HG02642 (cell line): ENCODE measurements at regions not wholly inside any gene's neighbourhood (a gene's known extent, or its start where the extent isn't known, plus 50 kb on each side); places are given as distances from the start of the nearest gene placed in this dataset.

Experiments used
- ATAC-seq: cut with Tn5 transposase; IDR thresholded peaks from one replicate; pipeline ENCODE4 v1.9.1; 2021; ENCODE audit warnings: mild to moderate bottlenecking; ENCODE audit not compliant: unreplicated experiment, poor library complexity

DNA sequence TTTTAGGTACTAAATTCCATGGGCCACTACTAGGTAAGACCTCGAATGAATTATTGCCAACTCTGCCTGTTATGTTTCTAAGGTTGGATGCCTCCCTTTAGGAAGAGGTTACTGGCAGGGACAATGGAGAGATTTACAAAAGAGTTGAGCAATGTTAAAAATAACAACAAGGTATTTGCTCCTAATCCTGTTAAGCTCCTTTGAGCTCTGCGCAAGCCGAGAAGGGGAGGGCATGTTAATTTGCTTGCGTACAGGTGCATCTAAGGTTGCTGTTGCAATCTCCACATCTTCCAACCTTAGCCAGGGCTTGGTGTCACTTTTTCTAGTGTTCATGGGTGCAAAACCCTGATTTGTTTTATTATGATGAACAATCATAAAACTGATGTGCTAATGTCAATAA is 161.5 kb upstream of the TPM1 start:
- ATAC-seq: no peak

- ATAC-seq: no peak
Measured at GRCh38 chr15:62883938-62884479, 158.5 kb upstream of the TPM1 start.

DNA sequence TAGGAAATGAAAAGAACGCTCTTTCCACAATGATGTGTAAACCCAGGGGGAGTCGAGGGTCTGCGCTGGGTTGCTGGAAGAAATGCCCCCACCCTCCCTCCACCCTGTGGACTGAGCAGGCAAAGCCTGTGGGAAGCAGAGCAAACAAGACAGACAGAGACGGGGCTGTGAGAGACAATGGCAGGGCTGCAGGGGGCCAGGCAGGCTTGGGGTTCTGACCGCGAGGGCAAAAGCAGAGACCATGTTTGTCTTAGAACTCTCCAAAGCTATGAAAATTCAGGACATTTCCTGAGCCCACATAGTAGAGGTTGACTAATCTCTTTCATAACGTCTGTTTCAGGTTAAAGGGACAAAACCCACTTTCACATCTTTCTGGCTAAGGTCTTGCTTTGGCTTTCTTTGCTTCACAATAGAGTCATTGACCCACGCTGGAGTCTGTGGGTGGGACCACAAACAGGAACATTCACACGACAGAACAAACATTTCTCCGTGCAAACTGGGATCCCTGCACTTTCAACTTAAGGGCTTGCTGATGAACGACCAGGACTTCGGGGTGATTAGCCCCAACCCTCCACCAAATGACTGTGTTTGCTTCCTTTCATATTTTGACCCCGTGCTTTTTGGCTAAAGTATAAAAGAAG is 156.0 kb upstream of the TPM1 start:
- ATAC-seq: no peak

- no peak for ATAC-seq
Measured at GRCh38 chr15:62887113-62887570, 155.4 kb upstream of the TPM1 start.

DNA sequence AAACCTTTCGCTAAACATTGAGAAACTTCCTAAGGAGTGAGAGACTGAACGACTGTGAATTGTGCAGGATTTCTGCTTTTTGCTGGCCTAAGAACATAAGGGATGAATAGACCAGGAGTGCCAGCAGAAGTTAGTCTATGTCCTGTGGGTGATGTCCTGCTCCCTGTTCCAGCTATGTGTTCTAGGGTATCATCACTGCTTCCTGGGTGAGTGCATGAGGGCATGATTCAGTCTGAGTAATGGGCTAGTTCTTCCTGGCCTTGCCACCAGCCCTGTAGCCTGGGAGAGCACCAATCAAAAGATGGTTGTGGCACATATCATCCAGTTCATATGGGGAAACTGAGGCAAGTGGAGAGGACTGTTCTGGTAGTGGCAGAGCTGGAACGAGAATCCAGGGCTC is 153.9 kb upstream of the TPM1 start:
- no peak for ATAC-seq

DNA sequence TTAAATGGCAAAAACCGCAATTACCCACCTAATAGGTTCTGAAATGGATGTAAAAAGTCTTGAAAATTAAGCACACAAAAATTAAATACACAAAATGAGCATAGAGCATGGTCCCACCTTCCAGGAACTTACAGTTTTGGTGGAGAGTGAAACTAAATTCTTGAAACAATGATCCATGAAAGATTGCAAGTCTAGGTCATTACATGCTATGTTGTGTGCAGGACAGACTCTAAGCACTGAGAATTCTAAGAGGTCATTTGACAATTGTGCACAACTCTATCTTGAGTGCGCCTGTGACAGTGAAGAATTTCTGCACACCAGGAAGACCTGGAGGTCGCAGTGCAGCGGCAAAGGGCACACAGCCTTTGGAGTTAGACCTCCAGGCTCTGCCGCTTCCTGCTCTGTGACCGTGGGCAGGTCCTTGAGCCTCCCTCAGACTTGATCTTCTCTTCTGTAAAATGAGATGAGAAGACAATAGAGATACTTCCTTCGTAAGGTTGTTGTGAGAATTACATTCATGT is 153.3 kb upstream of the TPM1 start:
- ATAC-seq: no peak

GRCh38 chr15:62889734-62890505 is 152.6 kb upstream of the TPM1 start:
- ATAC-seq: no peak

DNA sequence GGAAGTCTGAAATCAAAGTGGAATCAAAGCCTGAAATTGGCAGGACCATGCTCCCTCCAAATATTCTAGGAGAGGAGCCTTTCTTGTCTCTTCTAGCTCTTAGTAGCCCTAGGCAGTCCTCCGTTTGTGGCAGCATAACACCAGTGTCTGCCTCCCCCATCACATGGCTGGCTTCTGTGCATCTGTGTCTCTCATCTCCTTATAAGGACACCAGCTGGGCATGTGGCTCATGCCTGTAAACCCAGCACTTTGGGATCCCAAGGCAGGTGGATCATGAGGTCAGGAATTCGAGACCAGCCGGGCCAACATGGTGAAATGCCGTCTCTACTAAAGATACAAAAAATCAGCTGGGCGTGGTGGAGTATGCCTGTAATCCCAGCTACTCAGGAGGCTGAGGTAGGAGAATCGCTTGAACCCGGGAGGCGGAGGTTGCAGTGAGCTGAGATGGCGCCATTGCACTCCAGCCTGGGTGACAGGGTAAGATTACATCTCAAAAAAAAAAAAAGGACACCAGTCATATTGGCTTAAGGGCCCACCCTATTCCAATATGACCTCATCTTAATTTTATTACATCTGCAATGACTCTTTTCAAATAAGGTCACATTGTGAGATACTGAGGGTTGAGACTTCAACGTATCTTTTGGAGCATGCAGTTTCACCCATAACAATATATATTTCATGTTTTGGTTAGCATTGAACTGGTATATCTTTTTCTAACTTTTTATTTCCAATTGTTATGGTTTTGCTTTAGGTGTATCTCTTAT is 148.0 kb upstream of the TPM1 start:
- ATAC-seq: no peak

- ATAC-seq: no peak
Measured at GRCh38 chr15:62895139-62895866, 147.2 kb upstream of the TPM1 start.

DNA sequence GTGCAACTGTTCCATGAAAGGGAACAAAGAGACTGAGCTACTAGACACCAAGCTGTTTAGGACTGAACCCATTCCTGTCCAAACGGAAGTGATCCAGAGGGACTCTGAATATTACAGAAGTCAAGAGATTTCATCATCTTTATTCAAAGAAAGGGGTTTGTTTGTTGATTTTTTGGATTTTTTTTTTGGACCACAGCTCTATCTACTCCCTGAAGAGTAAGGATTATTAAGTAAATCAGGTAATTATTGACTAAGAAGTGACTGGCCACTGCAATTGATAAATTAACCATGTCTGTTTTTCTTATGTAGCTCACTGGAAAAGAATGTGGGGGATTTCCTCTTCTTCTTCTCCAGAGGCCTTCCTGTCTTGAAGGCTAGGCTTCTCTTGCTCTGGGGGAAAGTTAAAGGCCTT is 146.6 kb upstream of the TPM1 start:
- ATAC-seq: no peak

- ATAC-seq: no peak
Measured at GRCh38 chr15:62896380-62896866, 146.1 kb upstream of the TPM1 start.

DNA sequence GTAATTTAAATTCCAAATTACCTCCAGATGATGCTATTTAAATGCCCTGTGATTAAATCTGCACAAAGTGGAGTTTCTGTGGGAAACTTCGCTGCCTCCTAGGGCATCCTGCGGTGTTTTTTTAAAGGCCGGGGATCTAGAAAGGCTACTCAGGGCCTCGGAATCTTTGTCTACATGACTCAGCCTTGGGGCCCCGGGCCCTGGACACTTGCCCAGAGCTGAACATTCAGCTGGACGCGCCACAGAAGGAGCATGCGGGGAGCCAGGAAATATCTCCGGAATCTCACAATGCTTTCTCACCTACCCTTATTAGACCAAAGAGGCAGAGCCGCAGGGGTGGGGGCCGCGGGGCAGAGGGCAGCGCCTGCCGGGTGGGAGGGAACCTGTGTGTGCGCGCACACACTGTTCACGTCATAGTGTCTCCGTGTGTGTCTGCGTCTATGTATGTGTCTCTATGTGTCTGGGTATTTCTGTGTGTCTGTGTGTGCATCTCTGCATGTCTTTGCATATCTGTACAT is 145.5 kb upstream of the TPM1 start:
- ATAC-seq: no peak

DNA sequence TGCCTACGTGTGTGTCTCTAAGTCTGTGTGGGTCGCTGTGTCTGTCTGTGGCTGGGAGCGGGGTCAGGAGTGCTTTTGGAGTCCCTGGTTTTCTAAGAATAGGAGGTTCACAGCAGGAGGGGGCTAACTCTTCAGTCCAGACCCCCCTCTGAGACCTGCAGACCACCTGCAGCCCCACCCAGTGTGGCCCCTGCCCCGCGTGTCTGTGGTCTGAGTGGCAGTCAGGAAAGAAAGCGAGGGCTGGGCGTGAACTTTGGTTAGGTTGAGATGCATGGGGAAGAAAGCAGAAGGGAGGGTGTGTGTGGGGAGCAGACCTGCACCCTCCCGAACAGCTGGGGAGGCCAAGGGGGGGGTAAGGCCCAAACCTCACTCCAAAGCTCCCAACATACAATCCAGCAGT is 144.9 kb upstream of the TPM1 start:
- ATAC-seq: no peak

- no peak for ATAC-seq
Measured at GRCh38 chr15:62899090-62899493, 143.5 kb upstream of the TPM1 start.

DNA sequence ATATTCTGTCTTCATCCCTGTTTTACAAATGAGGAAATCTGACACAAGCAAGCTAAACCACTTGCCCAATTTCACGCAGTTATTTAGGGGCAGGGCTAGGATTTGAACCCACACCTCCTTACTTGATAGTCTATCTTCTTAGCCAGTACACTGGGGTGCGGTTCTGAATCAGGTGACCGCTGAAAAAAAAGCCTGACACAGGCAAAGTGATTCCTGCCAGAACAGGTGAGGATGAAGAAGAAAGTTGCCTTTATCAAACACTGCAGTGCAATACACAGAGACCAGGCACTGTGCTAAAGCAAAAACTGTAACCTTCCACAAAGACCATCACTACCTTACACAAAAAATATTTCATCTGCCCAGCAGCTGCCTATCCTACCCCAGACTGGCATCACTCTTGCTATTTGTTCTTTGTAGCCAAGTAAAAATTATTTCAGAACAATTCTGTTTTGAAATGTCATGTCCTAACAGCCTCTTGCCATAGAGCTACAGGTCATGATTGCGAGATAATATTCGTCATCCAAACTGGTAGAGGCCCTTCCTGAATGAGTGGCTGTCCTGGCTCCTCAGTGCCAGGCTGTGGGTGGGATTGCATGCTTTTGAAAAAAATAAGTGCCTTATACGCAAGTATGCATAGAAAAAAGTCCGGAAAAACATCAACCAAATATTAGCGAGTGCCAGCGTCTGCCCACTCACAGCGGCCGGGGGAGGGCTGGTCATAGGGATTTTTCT is 142.3 kb upstream of the TPM1 start:
- ATAC-seq: no peak

DNA sequence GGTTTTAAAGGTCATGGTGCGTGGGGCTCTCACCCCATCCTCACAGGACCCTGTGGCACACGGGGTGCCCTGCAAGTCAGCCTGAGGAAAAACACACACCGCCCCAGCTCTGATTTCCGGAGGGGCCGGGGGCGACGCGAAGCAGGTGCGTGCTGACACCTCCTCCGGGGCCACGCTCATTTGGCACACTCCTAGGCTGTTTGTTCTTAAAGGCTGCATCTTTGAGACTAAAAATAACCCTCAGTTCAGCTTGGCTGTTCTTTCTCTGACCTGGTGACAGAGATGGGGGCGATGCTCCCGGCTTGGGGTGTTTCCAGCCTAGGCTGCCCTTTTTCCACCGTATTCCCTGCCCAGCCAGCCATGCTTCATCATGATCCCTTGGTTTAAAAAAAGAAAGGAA is 141.5 kb upstream of the TPM1 start:
- ATAC-seq: no peak

- no peak for ATAC-seq
Measured at GRCh38 chr15:62901909-62902546, 140.5 kb upstream of the TPM1 start.

DNA sequence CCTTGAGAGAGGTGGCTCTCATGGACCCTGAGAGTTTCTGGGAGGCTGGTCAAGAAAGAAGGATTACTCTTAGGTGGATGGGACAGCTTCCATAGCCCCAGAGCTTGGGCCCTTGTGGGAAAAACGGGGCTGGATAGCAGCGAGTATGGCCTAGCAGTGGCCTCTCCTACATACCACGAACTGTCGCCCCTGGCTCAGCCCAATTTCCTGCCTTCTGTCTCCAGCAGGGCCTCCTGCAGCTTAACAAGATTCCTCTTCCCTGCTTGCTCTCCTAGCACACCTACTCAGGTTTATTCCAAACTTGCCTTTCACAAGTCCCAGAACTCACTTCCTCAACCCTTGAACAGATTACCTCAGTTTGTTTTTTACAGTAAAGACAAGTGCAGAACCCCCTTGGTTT is 139.7 kb upstream of the TPM1 start:
- ATAC-seq: no peak

- no peak for ATAC-seq
Measured at GRCh38 chr15:62903437-62903836, 139.1 kb upstream of the TPM1 start.
